ENCODE measurements at regions not wholly inside any gene's neighbourhood (a gene's known extent, or its start where the extent isn't known, plus 50 kb on each side); places are given as distances from the start of the nearest gene placed in this dataset.

GRCh38 chrX:120690941-120691340 is 61.1 kb upstream of the C1GALT1C1 start:
- no peak for DNase-seq

DNA sequence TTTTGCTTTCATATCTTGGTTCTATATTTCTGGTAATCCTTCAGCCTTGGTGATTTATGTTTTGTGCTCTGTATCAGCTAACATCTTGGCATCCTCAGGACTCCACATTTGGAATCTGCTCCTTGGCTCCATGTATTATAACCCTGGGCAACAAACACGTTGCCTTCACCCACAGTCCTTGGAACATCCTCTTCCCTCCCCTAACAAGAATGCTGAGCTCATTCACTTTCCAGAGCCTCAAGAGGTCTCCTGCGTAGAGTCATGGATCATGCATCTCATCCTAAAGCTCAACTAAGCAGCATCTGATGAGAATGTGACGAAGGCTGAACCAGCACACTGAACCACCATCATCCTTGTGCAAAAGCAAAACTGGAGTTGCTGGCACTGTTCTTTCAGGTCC is 60.5 kb upstream of the C1GALT1C1 start:
- DNase-seq: no peak

- no peak for DNase-seq
These were observed 50.2 kb upstream of the C1GALT1C1 start for GRCh38 chrX:120680090-120680489.

Data from fibroblast of skin of right quadriceps (primary cell).